Heart right ventricle (tissue), 16 donors: ENCODE measurements at regions not wholly inside any gene's neighbourhood (a gene's known extent, or its start where the extent isn't known, plus 50 kb on each side); places are given as distances from the start of the nearest gene placed in this dataset.

Experiments used
- ATAC-seq, 8 donors: fragments of 200-7000 bp; cut with Tn5 transposase; one replicate each; pipeline ENCODE4 v1.9.1; 2020; ENCODE audit warnings: mild to moderate bottlenecking in 8 of 8, moderate library complexity in 8 of 8, moderate number of reproducible peaks in 1 of 8
- DNase-seq, 2 donors: peaks; one replicate each; pipeline ENCODE4 v3.0.0-alpha.2; 2020
- H3K27ac ChIP-seq, 10 donors: fragments of 200-600 bp; sonication (generic) in 2 of 10; one replicate each; pipeline versions ENCODE4 v1.5.0 to v1.8.0; 2020 to 2022; ENCODE audit warnings: mild to moderate bottlenecking in 3 of 10
- H3K27me3 ChIP-seq, 7 donors: fragments of 200-600 bp; one replicate each; pipeline ENCODE4 v1.8.0; 2021 to 2022; ENCODE audit warnings: mild to moderate bottlenecking in 2 of 7
- H3K36me3 ChIP-seq, 9 donors: fragments of 200-600 bp; sonication (generic) in 1 of 9; one replicate each; pipeline versions ENCODE4 v1.5.0 to v1.8.0; 2020 to 2022; ENCODE audit warnings: mild to moderate bottlenecking in 2 of 9
- H3K4me1 ChIP-seq, 9 donors: fragments of 200-600 bp; sonication (generic) in 1 of 9; one replicate each; pipeline versions ENCODE4 v1.5.0 to v1.8.0; 2020 to 2022; ENCODE audit warnings: mild to moderate bottlenecking in 4 of 9
- H3K4me3 ChIP-seq, 10 donors: fragments of 200-600 bp; sonication (generic) in 2 of 10; one replicate each; pipeline versions ENCODE4 v1.5.0 to v1.8.0; 2020 to 2022; ENCODE audit warnings: mild to moderate bottlenecking in 7 of 10, moderate library complexity in 2 of 10
- H3K9me3 ChIP-seq, 11 donors: fragments of 200-600 bp in 10 of 11; sonication (generic) in 2 of 11; one replicate each; pipeline versions ENCODE4 v1.5.0 to v1.8.0; 2013 to 2022; ENCODE audit warnings: mild to moderate bottlenecking in 2 of 11, control low read depth in 1 of 11, moderate library complexity in 1 of 11
- WGBS, 2 donors: extraction: QIAGEN DNeasy Blood & Tissue Kit; methylation state at CpG; one replicate each; pipeline ENCODE4 v1.1.7; 2013; ENCODE audit warnings: inconsistent platforms in 1 of 2; 5-methylcytosine and 5-hydroxymethylcytosine counted together
- intact Hi-C, 10 donors: fragments of 100-400 bp; cut with DNase I; formaldehyde crosslinking; loops; one replicate each; pipeline versions ENCODE4 v1.11.1 to v1.14.2; 2022
- TF ChIP-seq, protein P1 (sequence below), 9 donors: fragments of 200-600 bp; sonication (generic) in 2 of 9; IDR thresholded peaks; one replicate each; pipeline versions ENCODE4 v1.5.0 to v1.8.0; 2021 to 2022; ENCODE audit warnings: antibody characterized with exemption in 9 of 9, mild to moderate bottlenecking in 5 of 9, moderate library complexity in 1 of 9
- donor health status: Arrhythmogenic right ventricular cardiomyopathy.
- donor health status: ischemic (EF 13 %, LVEDD 7.1; RV severe dilation, severe dysfunction).
- donor health status: healthy with polysubstance abuse.
- donor health status: DM: no; HTN: yes; CAD: no.
- donor health status: DM: no; HTN: no; CAD: no.
- donor health status: ischemic (EF 25% LVEDD 6.9; RV normal size, moderate dysfunction).
- donor health status: ischemic (EF 25% LVEDD 5.7; RV mildly dilated, moderate dysfunction).
- donor health status: healthy.
- donor health status: DM: yes; HTN: yes; CAD: no.
- donor health status: Ischemic cardiomyopathy.
- donor health status: ischemic (EF 35%, LVEDD 5.7; RV mildly dilated, moderate dysfunction).
- donor health status: nonischemic (EF 11% LVEDD 7.7; RV severe dilation, severe dysfunction).
- donor health status: DM: yes; HTN: yes; CAD: no.
- donor health status: PGD.
- donor health status: ischemic (EF 29% LVEDD 5.4; RV normal size, mild dysfunction).
- donor health status: nonischemic (EF 23%, LVEDD 6.1; RV moderate dilation, normal function).

GRCh38 chr5:20231040-20231439 lies 243.0 kb upstream of the CDH18 start:
- no peak overlapping the region for H3K27ac ChIP-seq
- H3K4me1 ChIP-seq: no peaks in the 10 kb centered on the region
- no peaks in the 10 kb centered on the region for H3K36me3 ChIP-seq
- intact Hi-C loops: no loop called here
- no peak for DNase-seq
- H3K9me3 ChIP-seq: peaks cover 0 to 17% (median 0%) of the 10 kb centered on the region in 11 donors
- TF ChIP-seq, protein P1, sequence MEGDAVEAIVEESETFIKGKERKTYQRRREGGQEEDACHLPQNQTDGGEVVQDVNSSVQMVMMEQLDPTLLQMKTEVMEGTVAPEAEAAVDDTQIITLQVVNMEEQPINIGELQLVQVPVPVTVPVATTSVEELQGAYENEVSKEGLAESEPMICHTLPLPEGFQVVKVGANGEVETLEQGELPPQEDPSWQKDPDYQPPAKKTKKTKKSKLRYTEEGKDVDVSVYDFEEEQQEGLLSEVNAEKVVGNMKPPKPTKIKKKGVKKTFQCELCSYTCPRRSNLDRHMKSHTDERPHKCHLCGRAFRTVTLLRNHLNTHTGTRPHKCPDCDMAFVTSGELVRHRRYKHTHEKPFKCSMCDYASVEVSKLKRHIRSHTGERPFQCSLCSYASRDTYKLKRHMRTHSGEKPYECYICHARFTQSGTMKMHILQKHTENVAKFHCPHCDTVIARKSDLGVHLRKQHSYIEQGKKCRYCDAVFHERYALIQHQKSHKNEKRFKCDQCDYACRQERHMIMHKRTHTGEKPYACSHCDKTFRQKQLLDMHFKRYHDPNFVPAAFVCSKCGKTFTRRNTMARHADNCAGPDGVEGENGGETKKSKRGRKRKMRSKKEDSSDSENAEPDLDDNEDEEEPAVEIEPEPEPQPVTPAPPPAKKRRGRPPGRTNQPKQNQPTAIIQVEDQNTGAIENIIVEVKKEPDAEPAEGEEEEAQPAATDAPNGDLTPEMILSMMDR (IDR thresholded peaks at IDR 0.05): no peak
- ATAC-seq: no peak
- 75 to 77% methylated on average over 7 of the region's 7 CpGs for WGBS, 2 donors
- H3K27me3 ChIP-seq: no peaks in the 10 kb centered on the region
- H3K4me3 ChIP-seq: no peak overlapping the region

GRCh38 chr5:20230010-20230409 lies 242.0 kb upstream of the CDH18 start:
- Histone ChIP-seq H3K4me1 (no peaks in the 10 kb centered on the region), H3K4me3 (no peak overlapping the region), H3K9me3 (peaks cover 0 to 10% (median 0%) of the 10 kb centered on the region in 11 donors), H3K27ac (no peak overlapping the region), H3K27me3 (no peaks in the 10 kb centered on the region), H3K36me3 (no peaks in the 10 kb centered on the region)
- TF ChIP-seq, protein P1 (IDR thresholded peaks at IDR 0.05): no peak
- ATAC-seq: no peak
- intact Hi-C loops: no loop called here
- DNase-seq: no peak
- WGBS, 2 donors: 79 to 93% methylated on average over 1 of the region's 1 CpG

GRCh38 chr5:20229303-20230005 lies 241.5 kb upstream of the CDH18 start:
- ATAC-seq (no peak), DNase-seq (no peak)
- Histone ChIP-seq H3K27ac (no peak overlapping the region), H3K4me1 (no peaks in the 10 kb centered on the region), H3K36me3 (no peaks in the 10 kb centered on the region), H3K4me3 (no peak overlapping the region), H3K9me3 (peaks cover 0 to 4% (median 0%) of the 10 kb centered on the region in 11 donors), H3K27me3 (no peaks in the 10 kb centered on the region)
- TF ChIP-seq, protein P1 (IDR thresholded peaks at IDR 0.05): no peak
- intact Hi-C loops: no loop called here
- WGBS, 2 donors: 75 to 81% methylated on average over 2 of the region's 2 CpGs

- 73 to 74% methylated on average over 2 of the region's 2 CpGs for WGBS, 2 donors
- TF ChIP-seq, protein P1 (IDR thresholded peaks at IDR 0.05): no peak
- intact Hi-C loops: no loop called here
- Histone ChIP-seq H3K27ac (no peak overlapping the region), H3K9me3 (peaks cover 0 to 8% (median 0%) of the 10 kb centered on the region in 11 donors), H3K4me1 (no peaks in the 10 kb centered on the region), H3K36me3 (no peaks in the 10 kb centered on the region), H3K27me3 (no peaks in the 10 kb centered on the region), H3K4me3 (no peak overlapping the region)
- ATAC-seq (no peak), DNase-seq (no peak)
Observed at GRCh38 chr5:20224966-20225365, 237.0 kb upstream of the CDH18 start.
